ENCODE measurements at regions not wholly inside any gene's neighbourhood (a gene's known extent, or its start where the extent isn't known, plus 50 kb on each side); places are given as distances from the start of the nearest gene placed in this dataset.
"Not testable (repeated sequence)": the region's sequence is repeated elsewhere in the genome, so short reads cannot be mapped to it uniquely, and the experiment has no call there.

DNA sequence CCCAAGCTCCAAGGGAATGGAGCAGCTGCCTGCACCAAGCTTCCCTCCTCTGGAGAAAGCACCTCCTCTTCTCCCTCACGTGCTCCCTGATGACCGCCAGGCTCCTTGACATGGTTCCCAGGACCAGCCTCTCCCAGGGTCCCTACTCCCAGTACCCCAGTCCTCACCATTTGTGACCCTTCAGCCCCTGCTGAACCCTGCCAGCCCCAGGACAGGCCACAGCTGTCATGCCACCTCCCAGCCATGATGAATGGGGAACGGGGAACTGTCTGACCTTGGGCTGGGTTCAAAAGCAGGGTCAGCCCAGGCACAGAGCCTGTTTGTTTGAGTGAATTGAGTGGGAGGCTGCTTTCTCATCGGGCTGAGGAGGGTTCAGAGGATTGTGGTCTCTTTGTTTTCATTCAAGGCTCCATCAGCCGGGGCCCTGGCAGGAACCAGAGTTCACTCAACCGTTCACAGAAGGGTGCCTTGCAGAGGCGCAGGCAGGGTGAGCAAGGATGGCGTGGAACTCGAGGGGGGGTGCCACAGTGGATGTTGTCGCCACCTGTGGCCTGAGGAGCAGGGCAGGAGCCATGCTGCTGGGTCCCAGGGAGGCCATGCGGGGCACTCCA, 344.5 kb upstream of the SFSWAP start:
- no peak for DNase-seq

DNA sequence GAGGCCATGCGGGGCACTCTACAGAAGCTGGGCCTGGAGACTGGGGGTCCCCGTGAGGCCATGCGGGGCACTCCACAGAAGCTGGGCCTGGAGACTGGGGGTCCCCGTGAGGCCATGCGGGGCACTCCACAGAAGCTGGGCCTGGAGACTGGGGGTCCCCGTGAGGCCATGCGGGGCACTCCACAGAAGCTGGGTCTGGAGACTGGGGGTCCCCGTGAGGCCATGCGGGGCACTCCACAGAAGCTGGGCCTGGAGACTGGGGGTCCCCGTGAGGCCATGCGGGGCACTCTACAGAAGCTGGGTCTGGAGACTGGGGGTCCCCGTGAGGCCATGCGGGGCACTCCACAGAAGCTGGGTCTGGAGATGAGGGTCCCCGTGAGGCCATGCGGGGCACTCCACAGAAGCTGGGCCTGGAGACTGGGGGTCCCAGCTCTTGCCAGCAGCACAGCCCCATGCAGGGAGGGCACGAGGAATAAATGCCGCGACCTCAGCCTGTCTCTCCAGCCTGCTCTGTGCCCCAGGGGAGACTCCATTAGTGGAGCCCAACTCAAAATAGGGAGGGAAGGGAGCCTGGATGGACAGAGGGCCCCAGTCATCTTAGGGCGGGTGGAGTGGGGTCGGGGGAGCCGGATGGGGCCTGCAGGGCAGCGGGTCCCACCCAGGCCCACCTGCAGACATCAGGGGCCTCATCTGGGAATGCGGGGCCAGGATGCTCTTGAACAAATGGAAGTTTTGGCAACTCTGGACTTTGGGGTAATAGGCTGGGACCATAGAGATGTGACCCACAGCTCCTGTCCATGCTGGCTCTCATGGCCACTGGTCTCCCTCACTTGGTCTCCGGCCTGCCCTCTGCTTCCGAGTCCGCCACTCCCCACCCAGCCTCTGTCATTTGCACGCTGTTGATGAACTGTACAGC, 343.6 kb upstream of the SFSWAP start:
- not testable (repeated sequence) for DNase-seq

GRCh38 chr12:131367983-131368667, 342.8 kb upstream of the SFSWAP start:
- no peak for DNase-seq

DNA sequence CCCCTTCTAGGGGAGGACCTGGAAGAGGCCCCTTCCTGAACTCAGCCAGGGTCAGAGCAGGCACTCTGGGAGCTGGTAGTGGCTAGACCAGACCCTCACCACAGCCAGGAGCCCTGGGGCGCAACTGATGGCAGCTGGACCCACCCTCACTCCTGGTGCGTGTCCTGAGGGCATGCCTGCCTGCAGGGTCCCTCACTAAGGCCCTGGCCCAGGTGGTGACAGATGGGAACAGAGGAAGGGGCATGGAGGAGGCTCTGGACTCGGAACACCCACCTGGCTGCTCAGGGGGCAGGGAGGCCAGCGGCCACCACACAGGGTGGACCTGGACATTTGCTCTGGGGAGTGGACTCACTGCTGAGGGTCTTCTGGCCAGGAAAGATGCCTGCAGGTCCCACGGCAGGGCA, 342.2 kb upstream of the SFSWAP start:
- no peak for DNase-seq

DNA sequence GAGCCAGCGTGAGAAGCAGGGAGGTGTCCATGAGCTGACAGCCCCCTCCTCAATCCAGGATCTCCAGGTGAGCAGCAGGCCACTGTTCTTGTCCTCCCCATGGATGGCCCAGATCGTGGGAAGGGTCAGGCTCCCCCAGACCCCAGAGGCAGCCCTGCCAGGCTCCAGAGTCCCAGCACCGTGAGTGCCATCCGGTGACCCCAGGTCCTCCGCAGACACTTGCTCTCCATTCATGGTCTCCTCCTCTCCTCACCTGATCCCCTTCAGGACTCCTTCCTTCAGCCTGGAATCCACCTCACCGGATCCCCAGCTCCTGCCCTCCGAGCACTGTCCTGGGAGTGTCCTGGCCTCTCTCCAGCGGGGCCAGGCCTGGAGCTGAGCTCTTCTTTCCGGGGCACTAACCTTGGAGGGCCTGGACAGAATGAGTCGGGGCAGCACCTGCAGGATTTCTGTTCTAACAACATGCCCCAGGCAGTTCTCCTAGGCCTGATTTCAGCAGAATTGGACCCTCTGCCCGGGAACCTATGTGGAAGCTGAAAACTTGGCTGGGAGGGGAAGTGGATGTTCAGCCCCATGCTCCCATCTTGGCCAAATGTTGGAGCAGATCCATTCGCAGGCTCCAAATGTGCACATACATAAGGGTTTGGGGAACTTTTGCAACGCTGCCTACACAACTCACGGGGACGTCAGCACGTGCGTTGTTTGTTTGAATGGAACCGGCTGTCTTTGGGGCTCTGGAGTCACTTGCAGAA, 341.6 kb upstream of the SFSWAP start:
- DNase-seq: no peak

DNA sequence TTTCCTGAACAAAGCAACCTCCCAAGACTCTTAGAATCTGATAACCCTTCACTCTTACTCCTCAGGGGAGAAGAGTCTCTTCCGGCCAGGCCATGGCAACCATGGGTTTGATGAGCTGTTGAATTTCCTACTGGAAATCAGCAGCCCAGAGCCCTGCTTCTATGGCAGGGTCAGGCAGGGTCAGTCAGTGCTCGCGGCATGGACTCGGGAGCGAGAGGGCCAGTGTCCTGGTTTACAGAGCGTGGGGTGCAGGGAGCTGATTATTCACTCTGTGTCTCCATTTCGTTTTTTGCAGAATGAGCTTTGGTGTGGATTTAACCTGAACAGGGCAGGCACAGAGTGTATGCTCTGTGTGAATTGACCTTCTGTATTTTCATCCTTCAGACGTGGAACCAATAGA, 340.6 kb upstream of the SFSWAP start:
- no peak for DNase-seq

GRCh38 chr12:131370791-131371347, 340.0 kb upstream of the SFSWAP start:
- no peak for DNase-seq

GRCh38 chr12:131371401-131372170, 339.3 kb upstream of the SFSWAP start:
- no peak for DNase-seq

DNA sequence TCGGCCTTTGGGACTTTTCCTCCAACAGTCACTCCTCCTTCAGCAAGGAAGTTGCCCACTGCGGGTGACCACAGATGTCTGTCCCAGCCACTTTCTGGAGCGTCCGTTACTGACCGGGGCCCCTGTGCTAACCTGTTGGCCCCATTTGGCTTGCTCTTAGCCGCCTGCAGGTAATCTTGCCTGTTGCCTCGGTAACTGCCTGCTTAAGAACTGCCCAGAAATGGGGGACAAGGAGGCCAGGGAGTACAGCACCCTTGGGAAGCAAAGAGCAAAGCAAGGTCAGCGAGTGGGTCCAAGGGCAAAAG, 338.8 kb upstream of the SFSWAP start:
- DNase-seq: no peak

GRCh38 chr12:131372706-131373195, 338.1 kb upstream of the SFSWAP start:
- DNase-seq: no peak

GRCh38 chr12:131375261-131375971, 335.5 kb upstream of the SFSWAP start:
- DNase-seq: no peak

- no peak for DNase-seq
Observed at GRCh38 chr12:131375972-131376345, 334.9 kb upstream of the SFSWAP start.

DNA sequence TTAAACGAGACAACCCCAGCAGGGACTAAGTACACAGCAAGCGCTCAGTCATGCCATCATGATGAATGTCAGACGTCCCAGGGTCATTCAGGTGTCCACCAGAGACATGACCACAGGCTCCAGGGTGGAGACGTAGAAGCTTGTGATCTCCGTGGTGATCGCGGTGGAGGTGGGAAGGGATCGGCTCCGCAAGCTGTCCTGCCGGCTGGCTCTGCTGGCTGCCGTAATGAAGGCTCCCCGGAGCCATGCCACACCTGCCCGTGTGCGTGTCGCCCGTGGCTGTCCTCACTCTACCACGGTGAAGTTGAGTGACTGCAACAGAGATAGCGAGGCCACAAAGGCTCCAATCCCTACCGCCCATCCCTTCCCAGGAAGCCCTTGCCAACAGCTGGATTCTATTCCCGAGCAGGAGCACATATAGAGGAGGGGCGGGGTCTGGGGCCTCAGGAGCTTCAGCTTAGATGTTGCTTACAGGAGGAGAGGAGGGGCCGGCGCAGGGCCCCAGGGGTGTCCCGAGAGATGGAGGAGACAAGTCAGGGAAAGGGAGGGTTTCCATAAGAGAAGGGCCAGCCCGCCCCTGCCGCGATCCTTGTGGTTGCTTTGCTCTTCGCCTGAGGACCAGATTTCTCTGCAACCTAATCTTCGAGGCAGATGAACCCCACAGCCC, 332.6 kb upstream of the SFSWAP start:
- no peak for DNase-seq

GRCh38 chr12:131378861-131379665, 331.8 kb upstream of the SFSWAP start:
- no peak for DNase-seq

GRCh38 chr12:131379738-131380137, 331.2 kb upstream of the SFSWAP start:
- peak; percentile 30 for DNase-seq

- DNase-seq: peak; percentile 21
Observed at GRCh38 chr12:131380220-131380964, 330.5 kb upstream of the SFSWAP start.

DNA sequence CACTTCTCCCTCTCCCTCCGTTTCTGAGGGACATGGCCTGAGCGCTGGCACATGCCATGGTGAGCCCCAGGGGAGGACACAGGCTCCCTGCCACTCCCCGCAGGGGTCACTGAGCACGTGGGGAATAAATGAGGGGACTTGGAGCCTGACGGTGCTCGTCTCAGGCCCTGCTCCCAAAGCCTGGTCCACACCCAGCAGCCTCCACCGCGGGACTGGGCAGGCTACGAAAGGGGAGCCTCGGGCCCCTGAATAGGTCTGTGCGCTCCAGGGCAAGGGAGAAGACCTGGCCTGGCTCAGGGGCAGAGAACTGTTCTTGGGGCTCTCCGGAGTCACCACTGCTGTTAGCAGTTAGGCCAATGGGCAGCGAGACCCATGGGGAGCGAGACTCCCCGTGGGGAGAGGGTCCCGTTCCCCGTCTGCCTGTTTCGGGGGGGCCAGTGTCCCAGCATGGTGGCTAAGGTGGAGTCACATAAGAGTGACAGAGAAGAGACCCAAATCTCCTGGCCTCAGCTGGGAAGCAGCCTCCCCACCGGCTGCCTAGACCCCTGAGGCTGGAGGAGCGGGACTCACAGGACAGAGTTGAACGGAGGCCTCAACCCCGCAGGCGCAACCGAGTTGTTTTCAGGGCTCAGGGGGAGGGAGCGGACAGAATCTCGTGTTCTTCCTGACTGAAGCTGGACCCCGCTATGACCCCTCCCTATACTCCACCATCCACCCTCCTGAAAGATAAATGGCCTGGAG, 329.8 kb upstream of the SFSWAP start:
- DNase-seq: no peak

DNA sequence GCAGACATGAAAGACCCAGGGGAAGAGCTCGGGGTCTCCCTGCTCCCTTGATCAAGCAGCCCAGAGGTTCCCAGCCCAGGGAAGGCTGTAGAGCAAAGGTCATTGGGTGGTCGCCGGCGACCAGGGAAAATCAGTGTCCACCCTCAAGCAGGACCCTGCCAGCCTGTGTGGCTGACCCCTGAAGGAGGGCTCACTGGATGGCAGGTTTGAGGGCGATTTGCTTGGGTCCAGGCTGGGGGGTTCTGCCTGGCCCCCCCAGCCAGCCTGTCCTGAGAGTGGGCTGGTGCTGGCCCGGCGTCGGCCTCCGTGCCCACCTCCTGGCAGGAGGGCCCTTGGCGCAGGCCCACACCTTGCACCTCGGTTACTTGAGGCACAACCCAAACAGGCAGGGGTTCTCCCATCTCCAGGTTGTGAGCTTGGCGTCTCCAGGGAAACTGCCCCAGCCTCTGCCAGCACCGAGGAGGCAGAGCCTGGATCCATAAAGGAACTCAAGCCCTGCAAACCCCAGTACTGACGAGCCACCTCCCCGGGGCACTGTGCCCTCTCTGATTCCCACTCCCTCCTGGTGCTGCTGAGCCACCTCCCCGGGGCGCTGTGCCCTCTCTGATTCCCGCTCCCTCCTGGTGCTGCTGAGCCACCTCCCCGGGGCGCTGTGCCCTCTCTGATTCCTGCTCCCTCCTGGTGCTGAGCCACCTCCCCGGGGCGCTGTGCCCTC, 329.0 kb upstream of the SFSWAP start:
- DNase-seq: no peak

Data from NCI-H1092 (cell line).